SHP77 (cell line): ENCODE measurements at regions not wholly inside any gene's neighbourhood (a gene's known extent, or its start where the extent isn't known, plus 50 kb on each side); places are given as distances from the start of the nearest gene placed in this dataset.

Experiments used
- DNase-seq, 2 experiments: peaks; one replicate each; lab custom pipeline; 2025; lab: John Stamatoyannopoulos, UW

DNA sequence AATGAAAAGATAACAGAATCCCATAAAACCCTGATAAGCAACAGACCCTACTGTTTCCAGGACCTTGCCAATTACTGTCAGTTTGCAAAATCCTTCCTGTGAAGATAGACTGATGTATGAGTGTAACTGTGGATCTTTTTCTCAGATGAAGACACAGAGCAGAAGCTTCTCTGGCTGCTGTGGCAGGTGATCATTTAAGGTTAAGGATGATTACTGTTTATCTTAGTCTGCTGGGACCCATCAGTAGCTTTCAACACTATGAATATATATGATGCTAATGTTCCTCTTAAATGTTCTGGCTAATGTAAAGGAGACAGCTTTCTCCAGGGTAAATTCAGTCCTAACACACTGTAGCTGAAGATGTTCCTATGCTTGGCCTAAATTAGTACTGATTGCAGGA lies 56.0 kb upstream of the CTTNBP2 start:
- DNase-seq = no peak

- DNase-seq = no peak
Observed at GRCh38 chr7:117931314-117931713, 58.1 kb upstream of the CTTNBP2 start.

GRCh38 chr7:117937049-117937752 lies 64.0 kb upstream of the CTTNBP2 start:
- no peak for DNase-seq

GRCh38 chr7:117937753-117938483 lies 64.7 kb upstream of the CTTNBP2 start:
- no peak for DNase-seq

DNA sequence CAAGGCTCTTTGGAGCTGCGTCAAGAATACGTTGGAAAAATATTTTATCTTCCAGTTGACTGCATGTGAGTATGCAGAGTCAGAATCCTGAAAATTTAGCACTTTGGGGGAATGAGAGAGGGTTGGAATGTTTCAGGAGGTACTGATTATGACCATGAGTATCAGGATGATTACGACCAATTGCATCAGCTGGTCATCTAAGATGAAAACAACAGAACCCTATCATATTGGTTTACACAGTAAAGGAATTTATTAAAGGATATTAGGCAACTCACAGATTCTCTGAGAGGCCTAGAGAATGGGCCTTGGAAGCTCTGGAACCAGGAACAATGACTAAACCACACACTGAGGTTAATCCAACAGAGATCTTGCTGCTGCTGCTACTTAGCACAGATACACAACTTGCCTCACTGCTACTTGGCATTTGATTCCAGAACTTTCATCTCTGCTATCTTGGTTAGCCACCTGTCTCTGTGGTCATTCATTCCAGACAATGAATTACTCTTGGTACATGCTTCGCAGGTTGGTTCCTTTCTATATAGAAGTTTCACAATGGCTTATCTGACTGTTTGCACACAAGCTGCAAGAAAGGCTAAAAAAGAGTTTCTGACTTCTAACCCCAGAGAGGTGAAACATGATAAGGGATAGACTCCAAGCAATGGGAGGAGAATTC lies 68.0 kb upstream of the CTTNBP2 start:
- DNase-seq = no peak

DNA sequence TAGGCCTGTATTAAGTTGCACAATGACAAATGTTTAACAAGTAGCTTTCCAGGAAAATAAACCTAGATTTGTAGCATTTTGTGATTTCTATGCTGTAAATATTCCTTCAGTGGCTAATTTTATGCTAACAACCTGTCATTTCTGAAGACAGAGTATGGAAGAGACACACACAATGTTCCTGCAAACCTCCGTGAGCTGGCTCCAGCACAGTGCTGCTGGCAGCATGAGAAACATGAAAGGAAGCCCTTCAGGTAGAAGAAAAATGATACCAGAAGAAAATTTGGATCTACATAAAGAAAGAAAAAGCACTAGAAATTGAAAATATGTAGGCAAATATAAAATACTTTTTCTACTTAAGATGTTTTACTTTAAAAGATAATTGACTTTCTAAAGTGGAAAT lies 69.5 kb upstream of the CTTNBP2 start:
- DNase-seq = no peak

DNA sequence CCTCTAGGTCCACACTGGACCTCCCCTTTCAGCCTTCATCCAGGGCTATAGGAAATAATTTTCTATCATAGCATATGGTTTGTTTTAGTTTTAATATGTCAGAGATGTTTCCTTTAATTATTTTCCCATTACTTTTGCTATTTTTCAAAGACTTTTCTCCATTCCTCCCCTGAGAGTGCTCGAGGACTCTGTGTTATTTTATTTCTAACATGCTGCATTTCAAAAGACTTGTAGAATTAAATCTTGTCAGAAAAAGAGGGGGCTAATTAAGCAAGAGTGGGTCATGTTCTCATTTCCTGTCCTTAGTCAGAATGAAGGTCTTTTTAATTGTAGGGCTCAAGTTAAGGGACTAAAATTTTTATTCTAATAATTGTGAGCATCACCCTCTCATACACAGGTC lies 71.6 kb upstream of the CTTNBP2 start:
- DNase-seq = no peak

DNA sequence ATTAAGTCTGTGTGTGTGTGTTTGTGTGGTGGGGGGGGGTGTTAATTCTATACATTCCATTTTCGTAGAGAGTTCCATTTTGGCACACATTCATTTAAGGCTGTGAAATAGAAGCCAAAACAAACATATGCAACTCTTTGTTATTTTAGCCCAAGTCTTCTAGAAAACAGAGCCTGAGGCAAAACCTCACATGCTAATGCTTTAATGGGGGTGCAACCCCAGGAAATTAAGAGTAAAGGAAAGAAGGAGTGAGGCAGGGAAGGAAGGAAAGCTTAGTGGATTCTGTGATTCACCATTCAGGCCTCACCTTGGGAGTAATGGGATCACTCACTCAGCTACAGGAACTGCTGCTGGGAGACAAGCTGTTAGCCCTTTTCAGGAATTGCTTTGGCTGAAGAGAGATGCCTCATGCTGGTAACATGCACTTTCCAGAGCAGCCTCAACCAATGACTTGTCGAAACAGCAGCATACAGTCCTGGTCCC lies 73.0 kb upstream of the CTTNBP2 start:
- no peak for DNase-seq

GRCh38 chr7:117949232-117949631 lies 76.0 kb upstream of the CTTNBP2 start:
- DNase-seq = no peak

DNA sequence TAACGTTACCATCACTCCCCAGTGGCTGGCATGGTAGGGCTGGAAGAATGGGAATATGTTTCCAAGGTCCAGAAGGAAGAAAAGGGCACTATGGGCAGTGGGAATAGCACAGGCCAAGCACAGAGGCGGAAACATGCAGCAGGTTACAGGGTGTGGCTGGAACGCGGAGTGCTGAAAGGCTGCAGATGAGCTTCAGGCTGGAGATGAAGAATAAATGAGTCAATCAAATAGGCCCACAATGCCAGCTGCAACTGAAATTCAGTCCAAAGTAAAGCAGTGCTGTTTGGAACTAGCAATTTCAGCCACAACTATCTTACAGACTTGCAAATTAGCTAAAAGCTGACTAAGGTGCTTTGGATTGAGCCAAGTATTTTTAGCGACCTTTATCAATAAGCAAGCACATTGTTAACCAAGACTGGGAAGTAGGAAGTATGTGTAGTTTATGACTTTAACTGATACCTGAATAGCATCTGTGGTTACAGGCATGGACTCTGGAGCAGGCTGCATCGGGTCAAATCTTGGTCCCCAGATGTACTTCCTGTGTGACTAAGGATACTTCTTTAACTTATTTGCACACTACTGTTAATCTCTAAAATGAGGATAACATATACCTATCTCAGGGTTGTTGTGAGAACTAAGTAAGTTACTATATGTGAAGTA lies 77.5 kb upstream of the CTTNBP2 start:
- no peak for DNase-seq

DNA sequence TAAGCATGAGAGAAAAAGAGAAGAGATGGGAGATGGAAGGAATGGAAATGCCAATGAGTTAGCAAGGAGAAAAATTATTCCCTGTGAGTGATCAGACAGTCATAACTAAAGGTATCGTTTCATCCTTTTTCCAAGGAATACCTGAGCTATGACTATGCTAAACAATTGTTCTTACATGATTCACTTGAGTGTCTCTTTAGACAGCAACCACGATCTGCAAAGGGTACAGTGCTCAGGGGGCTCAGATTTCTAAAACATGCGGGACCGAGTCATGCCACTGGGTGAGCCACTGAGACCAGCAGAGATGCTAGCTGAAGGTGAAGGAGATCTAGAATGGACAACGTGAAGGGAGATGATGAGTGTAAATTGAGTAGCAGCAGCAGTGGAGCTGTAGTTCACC lies 78.0 kb upstream of the CTTNBP2 start:
- DNase-seq = no peak

DNA sequence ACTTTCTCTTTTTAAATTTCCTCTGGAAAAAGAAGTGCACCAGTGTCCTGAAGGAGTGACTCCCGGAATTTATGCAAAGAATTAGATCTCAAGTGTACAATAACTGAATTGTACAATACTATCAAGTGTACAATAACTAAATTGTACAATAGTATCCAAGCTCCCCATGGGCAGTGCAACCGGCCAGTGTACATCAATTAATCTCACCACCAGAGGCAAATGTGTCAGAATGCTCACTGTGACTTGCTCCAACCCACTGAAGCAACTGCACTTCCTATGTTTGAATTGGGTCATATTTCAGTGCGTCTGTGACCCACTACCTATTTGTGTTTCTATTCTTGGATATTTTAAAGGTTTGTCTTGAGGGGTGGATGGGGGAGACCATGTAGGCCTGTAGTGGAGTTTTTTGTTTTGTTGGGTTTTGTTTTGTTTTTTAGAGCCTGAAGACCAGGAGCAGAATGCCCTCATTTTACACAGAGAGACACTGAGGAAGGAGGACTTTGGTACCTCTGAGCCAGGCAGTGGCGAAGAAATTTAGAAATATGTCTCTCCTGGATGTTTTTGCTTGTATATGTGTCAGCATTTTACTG lies 78.5 kb upstream of the CTTNBP2 start:
- DNase-seq = peak; percentile 44 to 65

GRCh38 chr7:117955046-117955445 lies 81.8 kb upstream of the CTTNBP2 start:
- DNase-seq = no peak

DNA sequence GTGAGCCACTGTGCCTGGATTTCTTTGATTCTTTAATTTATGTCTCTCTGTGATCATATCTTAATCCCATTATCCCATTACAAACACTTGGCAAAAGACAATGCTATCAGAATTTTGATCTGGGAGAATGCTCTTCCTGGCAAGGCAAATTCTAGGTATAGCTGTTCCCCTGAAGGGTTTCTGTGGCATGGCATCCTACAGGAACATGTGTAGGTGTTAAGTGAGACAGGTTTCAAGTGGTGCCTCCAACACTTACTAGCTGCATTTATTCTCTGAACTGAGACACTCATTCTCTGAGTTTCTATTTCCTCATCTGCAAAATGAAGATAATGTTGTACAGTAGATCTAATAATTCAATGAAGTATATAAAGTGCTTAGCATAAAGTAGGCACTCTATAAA lies 87.1 kb upstream of the CTTNBP2 start:
- no peak for DNase-seq

DNA sequence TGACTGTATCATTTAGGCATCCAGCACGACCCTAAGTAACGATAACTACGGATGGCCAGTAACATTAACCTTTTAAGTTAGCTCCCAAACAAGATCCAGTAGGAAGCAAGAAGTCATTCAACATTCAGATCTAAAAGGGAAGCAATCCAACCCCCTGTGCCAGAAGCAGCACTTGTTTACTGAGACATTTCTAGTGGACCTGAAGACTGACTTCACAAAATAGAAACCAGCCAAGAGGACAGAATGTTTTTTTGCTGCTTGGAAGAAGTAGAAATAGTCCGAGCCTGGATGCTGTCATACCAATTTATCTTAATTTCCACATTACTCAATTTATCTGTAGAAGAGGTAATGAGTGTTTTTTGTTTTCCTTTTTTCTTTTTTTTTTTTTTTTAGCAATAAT lies 88.0 kb upstream of the CTTNBP2 start:
- no peak for DNase-seq

- no peak for DNase-seq
Observed at GRCh38 chr7:117962366-117962994, 89.2 kb upstream of the CTTNBP2 start.

DNA sequence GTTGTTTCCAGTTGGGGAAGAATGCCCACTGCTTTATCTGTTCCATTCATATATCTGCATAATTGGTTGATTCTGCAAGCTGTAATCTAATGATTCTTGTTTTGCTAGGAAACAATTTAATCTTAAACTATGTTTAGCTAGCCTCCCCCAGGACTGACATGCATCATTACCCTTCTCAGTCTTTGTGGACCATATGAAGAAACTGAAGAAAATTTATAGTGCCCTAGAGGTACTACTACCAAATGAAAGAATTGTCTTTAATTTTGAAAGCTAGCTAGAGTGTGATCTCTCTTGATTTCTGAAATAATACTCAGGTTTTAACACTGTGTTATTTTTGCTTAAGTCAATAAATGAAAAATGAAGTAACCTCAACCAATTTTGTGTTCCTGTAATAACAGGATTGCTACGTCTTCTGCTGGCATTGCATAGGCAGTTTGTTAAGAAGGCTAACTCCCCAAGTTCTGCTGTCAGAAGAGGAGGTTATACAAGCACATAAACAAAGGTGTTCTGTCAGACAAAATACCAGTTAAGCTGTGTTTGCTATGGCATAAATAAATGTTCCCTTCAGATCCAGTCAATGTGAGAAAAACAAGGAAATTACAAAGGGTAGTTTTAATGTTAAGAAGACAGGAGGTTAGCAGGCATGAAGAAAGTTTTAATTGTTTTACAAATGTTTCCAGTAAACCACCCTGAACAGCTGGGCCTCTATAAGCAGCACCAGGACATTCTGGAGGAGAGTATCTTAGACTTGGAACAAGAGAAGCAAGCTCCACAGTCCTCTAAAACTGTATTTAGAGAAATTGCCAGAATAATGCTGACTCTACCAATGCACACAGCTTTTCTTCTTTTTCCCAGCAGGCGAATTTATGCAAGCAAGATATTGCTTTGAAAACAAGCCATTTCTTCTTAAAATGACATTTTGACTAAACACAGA lies 90.3 kb upstream of the CTTNBP2 start:
- DNase-seq = no peak

GRCh38 chr7:117970801-117971200 lies 97.6 kb upstream of the CTTNBP2 start:
- DNase-seq = no peak

DNA sequence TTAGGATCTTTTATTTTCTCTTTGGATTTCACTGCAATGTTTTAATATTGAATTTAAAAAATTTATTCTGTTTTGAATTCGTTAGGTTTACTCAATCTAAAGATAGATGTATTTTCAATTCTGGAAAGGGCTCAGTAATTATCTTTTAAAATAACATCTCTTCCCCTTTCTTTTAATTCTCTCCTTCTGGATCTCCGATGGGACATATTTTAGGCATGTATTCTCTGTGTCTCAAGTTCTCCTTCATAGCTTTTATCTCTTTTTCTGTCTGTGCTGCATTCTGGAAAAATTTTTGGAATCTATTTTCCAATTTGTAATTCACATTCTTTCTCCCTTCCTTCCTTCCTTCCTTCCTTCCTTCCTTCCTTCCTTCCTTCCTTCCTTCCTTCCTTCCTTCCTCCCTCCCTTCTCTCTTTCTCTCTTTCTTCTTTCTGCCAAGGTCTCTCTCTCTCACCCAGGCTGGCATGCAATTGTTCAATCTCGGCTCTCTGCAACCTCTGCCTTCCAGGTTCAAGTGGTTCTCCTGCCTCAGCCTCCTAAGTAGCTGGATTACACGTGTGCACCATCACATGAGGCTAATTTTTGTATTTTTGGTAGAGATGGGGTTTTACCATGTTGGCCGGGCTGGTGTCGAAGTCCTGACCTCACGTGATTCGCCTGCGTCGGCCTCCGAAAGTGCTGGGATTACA lies 98.5 kb upstream of the CTTNBP2 start:
- no peak for DNase-seq

- no peak for DNase-seq
Observed at GRCh38 chr7:117972606-117973005, 99.4 kb upstream of the CTTNBP2 start.
